ENCODE measurements at regions not wholly inside any gene's neighbourhood (a gene's known extent, or its start where the extent isn't known, plus 50 kb on each side); places are given as distances from the start of the nearest gene placed in this dataset.

DNA sequence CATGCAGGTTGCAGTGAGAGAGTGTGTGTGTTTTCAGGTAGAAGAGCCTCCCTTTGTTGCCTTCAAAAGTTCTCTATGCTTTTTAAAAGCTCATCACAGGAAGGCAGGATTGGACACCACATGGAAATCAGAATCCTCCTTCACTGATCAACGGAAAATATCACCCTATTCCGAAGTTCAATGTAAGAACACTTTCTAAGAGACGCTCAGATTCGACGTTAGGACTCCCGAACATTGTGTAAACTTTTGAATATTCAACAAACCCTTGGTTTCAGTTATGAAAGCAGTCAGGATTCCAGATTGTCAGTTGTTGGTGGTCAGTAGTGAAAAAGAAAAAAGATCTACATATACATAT is 561.4 kb upstream of the ID2 start:
- no peaks in the 10 kb centered on the region for H3K9me3 Mint-ChIP-seq (ENCODE audit: unreplicated experiment)
- no peak overlapping the region for H3K4me3 Mint-ChIP-seq (ENCODE audit: unreplicated experiment)
- peaks cover 8% of the 10 kb centered on the region for H3K4me1 Mint-ChIP-seq (ENCODE audit: unreplicated experiment)
- H3K27ac Mint-ChIP-seq (ENCODE audit: unreplicated experiment): no peak overlapping the region
- TF ChIP-seq, protein P1, sequence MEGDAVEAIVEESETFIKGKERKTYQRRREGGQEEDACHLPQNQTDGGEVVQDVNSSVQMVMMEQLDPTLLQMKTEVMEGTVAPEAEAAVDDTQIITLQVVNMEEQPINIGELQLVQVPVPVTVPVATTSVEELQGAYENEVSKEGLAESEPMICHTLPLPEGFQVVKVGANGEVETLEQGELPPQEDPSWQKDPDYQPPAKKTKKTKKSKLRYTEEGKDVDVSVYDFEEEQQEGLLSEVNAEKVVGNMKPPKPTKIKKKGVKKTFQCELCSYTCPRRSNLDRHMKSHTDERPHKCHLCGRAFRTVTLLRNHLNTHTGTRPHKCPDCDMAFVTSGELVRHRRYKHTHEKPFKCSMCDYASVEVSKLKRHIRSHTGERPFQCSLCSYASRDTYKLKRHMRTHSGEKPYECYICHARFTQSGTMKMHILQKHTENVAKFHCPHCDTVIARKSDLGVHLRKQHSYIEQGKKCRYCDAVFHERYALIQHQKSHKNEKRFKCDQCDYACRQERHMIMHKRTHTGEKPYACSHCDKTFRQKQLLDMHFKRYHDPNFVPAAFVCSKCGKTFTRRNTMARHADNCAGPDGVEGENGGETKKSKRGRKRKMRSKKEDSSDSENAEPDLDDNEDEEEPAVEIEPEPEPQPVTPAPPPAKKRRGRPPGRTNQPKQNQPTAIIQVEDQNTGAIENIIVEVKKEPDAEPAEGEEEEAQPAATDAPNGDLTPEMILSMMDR (IDR thresholded peaks at IDR 0.05): no peak
- H3K27me3 Mint-ChIP-seq (ENCODE audit: unreplicated experiment): no peaks in the 10 kb centered on the region
- DNase-seq (ENCODE audit: extremely low spot score, unreplicated experiment): no peak
- no peaks in the 10 kb centered on the region for H3K36me3 Mint-ChIP-seq (ENCODE audit: unreplicated experiment)

GRCh38 chr2:8121022-8121825 is 560.6 kb upstream of the ID2 start:
- DNase-seq (ENCODE audit: extremely low spot score, unreplicated experiment): no peak
- Mint-ChIP-seq H3K4me3 (ENCODE audit: unreplicated experiment) (no peak overlapping the region), H3K27ac (ENCODE audit: unreplicated experiment) (no peak overlapping the region), H3K36me3 (ENCODE audit: unreplicated experiment) (no peaks in the 10 kb centered on the region), H3K27me3 (ENCODE audit: unreplicated experiment) (no peaks in the 10 kb centered on the region), H3K4me1 (ENCODE audit: unreplicated experiment) (peaks cover 8% of the 10 kb centered on the region), H3K9me3 (ENCODE audit: unreplicated experiment) (no peaks in the 10 kb centered on the region)
- TF ChIP-seq, protein P1 (IDR thresholded peaks at IDR 0.05): no peak

DNA sequence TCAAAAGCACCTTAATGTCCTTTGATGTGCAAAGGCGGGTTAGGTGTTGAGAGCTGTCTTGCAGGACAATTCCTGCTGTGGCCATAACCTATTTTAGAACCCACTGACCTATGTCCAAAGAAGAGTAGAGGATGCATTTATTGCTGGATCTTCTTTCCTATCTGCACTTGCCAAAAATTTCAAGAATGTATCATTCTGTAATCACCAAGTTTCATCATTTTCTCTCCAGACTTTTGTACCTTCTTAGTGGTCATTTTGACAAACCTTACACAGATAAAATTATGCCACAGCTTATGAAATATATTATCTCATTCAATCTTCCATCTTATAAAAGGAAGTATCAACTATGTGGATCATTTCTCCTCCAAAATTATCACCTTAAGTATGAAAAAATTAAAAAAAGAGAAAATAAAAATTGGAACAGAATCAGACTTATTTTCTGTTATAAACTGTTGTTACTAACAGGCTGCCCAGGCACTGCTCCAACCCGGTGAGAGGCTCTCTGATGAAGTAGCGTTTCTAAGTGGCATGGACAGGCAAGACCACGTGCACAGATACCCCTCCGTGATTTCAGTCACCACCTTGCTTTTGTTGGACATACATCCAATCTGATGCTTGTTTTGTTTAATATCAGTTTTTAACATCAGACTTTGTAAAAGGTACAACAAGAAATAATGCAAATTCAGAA is 559.9 kb upstream of the ID2 start:
- Mint-ChIP-seq H3K4me3 (ENCODE audit: unreplicated experiment) (no peak overlapping the region), H3K36me3 (ENCODE audit: unreplicated experiment) (no peaks in the 10 kb centered on the region), H3K27ac (ENCODE audit: unreplicated experiment) (no peak overlapping the region), H3K9me3 (ENCODE audit: unreplicated experiment) (no peaks in the 10 kb centered on the region), H3K4me1 (ENCODE audit: unreplicated experiment) (peaks cover 8% of the 10 kb centered on the region), H3K27me3 (ENCODE audit: unreplicated experiment) (no peaks in the 10 kb centered on the region)
- TF ChIP-seq, protein P1 (IDR thresholded peaks at IDR 0.05): no peak
- DNase-seq (ENCODE audit: extremely low spot score, unreplicated experiment): no peak

- H3K27ac Mint-ChIP-seq (ENCODE audit: unreplicated experiment): no peak overlapping the region
- TF ChIP-seq, protein P1 (IDR thresholded peaks at IDR 0.05): no peak
- no peaks in the 10 kb centered on the region for H3K36me3 Mint-ChIP-seq (ENCODE audit: unreplicated experiment)
- H3K9me3 Mint-ChIP-seq (ENCODE audit: unreplicated experiment): no peaks in the 10 kb centered on the region
- DNase-seq (ENCODE audit: extremely low spot score, unreplicated experiment): no peak
- H3K4me1 Mint-ChIP-seq (ENCODE audit: unreplicated experiment): peaks cover 8% of the 10 kb centered on the region
- H3K4me3 Mint-ChIP-seq (ENCODE audit: unreplicated experiment): no peak overlapping the region
- no peaks in the 10 kb centered on the region for H3K27me3 Mint-ChIP-seq (ENCODE audit: unreplicated experiment)
Measured at GRCh38 chr2:8122520-8122919, 559.3 kb upstream of the ID2 start.

- Mint-ChIP-seq H3K4me3 (ENCODE audit: unreplicated experiment) (no peak overlapping the region), H3K27me3 (ENCODE audit: unreplicated experiment) (no peaks in the 10 kb centered on the region), H3K27ac (ENCODE audit: unreplicated experiment) (no peak overlapping the region), H3K4me1 (ENCODE audit: unreplicated experiment) (peaks cover 8% of the 10 kb centered on the region), H3K36me3 (ENCODE audit: unreplicated experiment) (no peaks in the 10 kb centered on the region), H3K9me3 (ENCODE audit: unreplicated experiment) (no peaks in the 10 kb centered on the region)
- TF ChIP-seq, protein P1 (IDR thresholded peaks at IDR 0.05): no peak
- no peak for DNase-seq (ENCODE audit: extremely low spot score, unreplicated experiment)
Measured at GRCh38 chr2:8123464-8123863, 558.4 kb upstream of the ID2 start.
